MM.1S (cell line): ENCODE measurements at regions not wholly inside any gene's neighbourhood (a gene's known extent, or its start where the extent isn't known, plus 50 kb on each side); places are given as distances from the start of the nearest gene placed in this dataset.

Experiments used
- DNase-seq: peaks from one replicate; pipeline ENCODE4 v3.0.0-alpha.2; 2015
- H2AFZ ChIP-seq: fragments of 300-600 bp; sonication (generic); 2 replicates; pipeline ENCODE4 v1.6.0; 2016; ENCODE audit warnings: antibody characterized with exemption, low read length
- H3F3A ChIP-seq: fragments of 300-600 bp; sonication (generic); 2 replicates; pipeline ENCODE4 v1.6.1; 2016; ENCODE audit warnings: mild to moderate bottlenecking, antibody characterized with exemption, low read length, moderate library complexity, mixed read lengths; ENCODE audit not compliant: insufficient read depth
- H3K27ac ChIP-seq: fragments of 300-600 bp; sonication (generic); 2 replicates; pipeline ENCODE4 v1.5.1; 2016; ENCODE audit warnings: mild to moderate bottlenecking, low read length
- H3K27me3 ChIP-seq: fragments of 300-600 bp; sonication (generic); replicated peaks from 2 replicates; pipeline ENCODE4 v1.6.0; 2016; ENCODE audit warnings: low read length; ENCODE audit not compliant: insufficient read depth
- H3K36me3 ChIP-seq: fragments of 300-600 bp; sonication (generic); replicated peaks from 2 replicates; pipeline ENCODE4 v1.6.1; 2016; ENCODE audit warnings: mild to moderate bottlenecking, low read length, mixed read lengths; ENCODE audit not compliant: insufficient read depth
- H3K4me1 ChIP-seq: fragments of 300-600 bp; sonication (generic); 2 replicates; pipeline ENCODE4 v1.6.1; 2016; ENCODE audit warnings: low read length, mixed read lengths
- H3K4me2 ChIP-seq: fragments of 300-600 bp; sonication (generic); 2 replicates; pipeline ENCODE4 v1.6.0; 2016; ENCODE audit warnings: low read depth, low read length
- H3K4me3 ChIP-seq: fragments of 300-600 bp; sonication (generic); 2 replicates; pipeline ENCODE4 v1.5.1; 2016; ENCODE audit warnings: low read length, mixed read lengths
- H3K79me2 ChIP-seq: fragments of 300-600 bp; sonication (generic); 2 replicates; pipeline ENCODE4 v1.6.1; 2016; ENCODE audit warnings: mixed run types, low read length, mixed read lengths
- H3K9ac ChIP-seq: fragments of 300-600 bp; sonication (generic); 2 replicates; pipeline ENCODE4 v1.6.1; 2016; ENCODE audit warnings: low read length, mixed read lengths
- H3K9me2 ChIP-seq: fragments of 300-600 bp; sonication (generic); replicated peaks from 2 replicates; pipeline ENCODE4 v1.6.1; 2016; ENCODE audit warnings: mild to moderate bottlenecking, low read length, mixed read lengths; ENCODE audit not compliant: insufficient read depth
- H3K9me3 ChIP-seq: fragments of 300-600 bp; sonication (generic); replicated peaks from 2 replicates; pipeline ENCODE4 v1.6.1; 2016; ENCODE audit warnings: mild to moderate bottlenecking, low read length, mixed read lengths; ENCODE audit not compliant: insufficient read depth
- H4K20me1 ChIP-seq: fragments of 300-600 bp; sonication (generic); 2 replicates; pipeline ENCODE4 v1.6.1; 2016; ENCODE audit warnings: mild to moderate bottlenecking, low read length, moderate library complexity, mixed read lengths; ENCODE audit not compliant: insufficient read depth
- EZH2 ChIP-seq: fragments of 300-600 bp; sonication (generic); optimal IDR thresholded peaks from 2 replicates; pipeline ENCODE3; 2017; ENCODE audit warnings: low read depth, mild to moderate bottlenecking, antibody characterized with exemption, low read length, mixed read lengths
- EZH2phosphoT487 ChIP-seq: fragments of 300-600 bp; sonication (generic); IDR thresholded peaks from 2 replicates; pipeline ENCODE4 v1.6.1; 2018; ENCODE audit warnings: antibody characterized with exemption, low read length
- TF ChIP-seq, protein P1 (sequence below): fragments of 300-600 bp; sonication (generic); IDR thresholded peaks from 2 replicates; pipeline ENCODE4 v1.5.1; 2016; ENCODE audit warnings: antibody characterized with exemption, low read length, mixed read lengths

DNA sequence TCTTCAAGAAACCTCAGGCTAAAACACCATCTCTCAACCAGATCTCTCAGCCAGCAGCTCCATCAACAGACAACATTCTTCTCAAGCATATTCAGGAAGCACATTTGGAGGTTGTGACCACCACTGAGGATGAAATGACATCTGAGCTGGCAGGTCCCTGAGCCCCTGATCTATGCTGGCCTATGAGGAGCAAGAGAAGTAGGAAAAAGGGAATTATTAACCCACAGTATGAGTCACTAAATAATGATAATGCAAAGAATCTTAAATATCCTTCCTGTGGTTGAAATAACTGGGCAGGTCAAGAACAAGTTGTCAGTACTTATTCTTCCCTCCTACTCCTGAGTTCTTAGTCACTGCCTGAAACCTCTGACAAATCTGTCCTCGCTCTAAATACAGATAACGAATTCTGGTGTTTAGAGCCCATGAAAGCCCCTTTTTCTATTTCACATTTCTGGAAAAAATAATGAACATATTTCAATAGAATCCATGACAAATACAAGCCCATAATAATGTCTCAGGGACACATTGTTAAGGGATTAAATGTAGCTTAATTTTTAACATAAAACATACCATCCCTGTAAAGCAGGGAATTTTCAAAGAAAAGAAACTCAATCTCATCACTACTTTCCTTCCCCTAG, 225.8 kb upstream of the IRS2 start:
- no peak for TF ChIP-seq EZH2phosphoT487
- no peak for TF ChIP-seq EZH2
- TF ChIP-seq, protein P1, sequence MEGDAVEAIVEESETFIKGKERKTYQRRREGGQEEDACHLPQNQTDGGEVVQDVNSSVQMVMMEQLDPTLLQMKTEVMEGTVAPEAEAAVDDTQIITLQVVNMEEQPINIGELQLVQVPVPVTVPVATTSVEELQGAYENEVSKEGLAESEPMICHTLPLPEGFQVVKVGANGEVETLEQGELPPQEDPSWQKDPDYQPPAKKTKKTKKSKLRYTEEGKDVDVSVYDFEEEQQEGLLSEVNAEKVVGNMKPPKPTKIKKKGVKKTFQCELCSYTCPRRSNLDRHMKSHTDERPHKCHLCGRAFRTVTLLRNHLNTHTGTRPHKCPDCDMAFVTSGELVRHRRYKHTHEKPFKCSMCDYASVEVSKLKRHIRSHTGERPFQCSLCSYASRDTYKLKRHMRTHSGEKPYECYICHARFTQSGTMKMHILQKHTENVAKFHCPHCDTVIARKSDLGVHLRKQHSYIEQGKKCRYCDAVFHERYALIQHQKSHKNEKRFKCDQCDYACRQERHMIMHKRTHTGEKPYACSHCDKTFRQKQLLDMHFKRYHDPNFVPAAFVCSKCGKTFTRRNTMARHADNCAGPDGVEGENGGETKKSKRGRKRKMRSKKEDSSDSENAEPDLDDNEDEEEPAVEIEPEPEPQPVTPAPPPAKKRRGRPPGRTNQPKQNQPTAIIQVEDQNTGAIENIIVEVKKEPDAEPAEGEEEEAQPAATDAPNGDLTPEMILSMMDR = no peak
- H3K4me3 ChIP-seq = no peak overlapping the region
- no peak overlapping the region for H3K9ac ChIP-seq
- H3K79me2 ChIP-seq = no peaks in the 10 kb centered on the region
- H3K27me3 ChIP-seq = no peaks in the 10 kb centered on the region
- no peaks in the 10 kb centered on the region for H4K20me1 ChIP-seq
- no peaks in the 10 kb centered on the region for H3F3A ChIP-seq
- DNase-seq = no peak
- H3K4me1 ChIP-seq = no peaks in the 10 kb centered on the region
- no peaks in the 10 kb centered on the region for H3K9me2 ChIP-seq
- H3K27ac ChIP-seq = no peak overlapping the region
- H3K36me3 ChIP-seq = no peaks in the 10 kb centered on the region
- H2AFZ ChIP-seq = no peak overlapping the region
- H3K9me3 ChIP-seq = no peaks in the 10 kb centered on the region
- H3K4me2 ChIP-seq = no peak overlapping the region

DNA sequence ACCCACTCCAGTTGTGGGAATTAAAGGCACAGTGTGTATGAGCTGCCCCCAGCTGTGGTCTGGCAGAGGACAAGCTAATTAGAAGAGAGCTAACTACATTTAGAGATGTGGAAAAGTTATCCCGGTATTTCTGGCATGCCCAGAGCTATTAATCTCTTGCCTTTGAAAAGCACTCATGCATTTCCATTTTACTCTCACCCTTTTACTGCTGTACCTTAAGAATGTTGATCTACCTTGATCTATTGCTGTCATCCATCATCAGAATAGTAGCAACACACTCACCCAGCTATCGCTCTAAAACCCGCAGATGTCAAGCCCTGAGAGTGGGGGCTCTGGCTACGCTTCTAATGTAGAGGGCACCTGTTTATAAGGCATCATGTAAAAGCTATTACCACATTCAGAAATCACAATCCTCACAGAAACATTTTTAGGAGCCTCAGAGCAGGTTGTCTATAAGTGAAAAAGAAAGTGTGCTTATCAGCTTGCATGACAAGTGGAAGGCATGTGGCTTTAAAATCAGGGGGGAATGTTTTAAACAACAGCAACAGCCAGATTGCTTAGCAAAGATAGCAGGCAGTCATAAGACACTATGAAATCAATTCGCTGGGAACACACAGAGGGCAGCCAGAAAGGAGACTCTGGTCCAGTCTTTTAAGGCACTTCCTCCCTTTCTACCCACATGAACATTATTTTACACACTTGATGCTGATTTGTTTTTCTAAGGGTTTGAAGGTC, 224.2 kb upstream of the IRS2 start:
- H3K36me3 ChIP-seq = no peaks in the 10 kb centered on the region
- H3K9me3 ChIP-seq = no peaks in the 10 kb centered on the region
- DNase-seq = no peak
- no peak overlapping the region for H3K4me2 ChIP-seq
- no peak overlapping the region for H3K4me3 ChIP-seq
- no peaks in the 10 kb centered on the region for H3K9me2 ChIP-seq
- no peaks in the 10 kb centered on the region for H3F3A ChIP-seq
- no peak overlapping the region for H2AFZ ChIP-seq
- no peak overlapping the region for H3K27ac ChIP-seq
- TF ChIP-seq EZH2phosphoT487 (no peak), EZH2 (no peak)
- TF ChIP-seq, protein P1 = no peak
- no peak overlapping the region for H3K9ac ChIP-seq
- no peaks in the 10 kb centered on the region for H4K20me1 ChIP-seq
- no peaks in the 10 kb centered on the region for H3K79me2 ChIP-seq
- H3K4me1 ChIP-seq = no peaks in the 10 kb centered on the region
- H3K27me3 ChIP-seq = no peaks in the 10 kb centered on the region

- Histone ChIP-seq H3K79me2 (no peaks in the 10 kb centered on the region), H3K4me3 (no peak overlapping the region), H3K27me3 (no peaks in the 10 kb centered on the region), H3K9me3 (no peaks in the 10 kb centered on the region), H3K9ac (no peak overlapping the region), H3K9me2 (no peaks in the 10 kb centered on the region), H3F3A (no peaks in the 10 kb centered on the region), H3K4me2 (no peak overlapping the region), H3K4me1 (no peaks in the 10 kb centered on the region), H2AFZ (no peak overlapping the region), H4K20me1 (no peaks in the 10 kb centered on the region), H3K36me3 (no peaks in the 10 kb centered on the region), H3K27ac (no peak overlapping the region)
- no peak for DNase-seq
- TF ChIP-seq EZH2 = no peak
- TF ChIP-seq EZH2phosphoT487 = no peak
- TF ChIP-seq, protein P1 = no peak
Observed at GRCh38 chr13:110008816-110009215, 222.4 kb upstream of the IRS2 start.
